ENCODE measurements at regions not wholly inside any gene's neighbourhood (a gene's known extent, or its start where the extent isn't known, plus 50 kb on each side); places are given as distances from the start of the nearest gene placed in this dataset.

DNA sequence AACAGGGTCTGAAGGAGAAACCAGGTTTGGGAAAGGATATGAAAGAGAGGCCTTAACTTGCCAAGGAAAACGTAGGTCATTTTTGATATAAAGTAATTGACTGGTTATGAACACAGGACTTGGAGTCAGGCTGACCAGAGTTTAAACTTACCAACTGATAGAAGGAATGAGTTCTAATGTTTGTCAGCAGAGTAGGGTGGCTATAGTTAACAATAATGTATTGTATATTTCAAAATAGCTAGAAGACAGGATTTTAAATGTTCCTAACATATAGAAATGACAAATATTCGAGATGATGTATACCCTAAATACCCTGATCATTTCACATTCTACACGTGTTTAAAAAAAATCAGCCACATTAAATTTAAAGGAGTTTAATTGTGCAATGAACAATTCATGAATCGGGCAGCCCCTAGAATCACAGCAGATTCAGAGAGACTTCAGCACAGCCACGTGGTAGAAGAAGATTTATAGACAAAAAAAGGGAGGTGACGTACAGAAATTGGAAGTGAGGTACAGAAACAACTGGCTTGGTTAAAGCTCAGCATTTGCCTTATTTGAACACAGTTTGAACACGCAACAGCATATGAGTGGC is 52.5 kb upstream of the PLEKHG7 start:
- no peak for TF ChIP-seq POLR2AphosphoS5 (IDR thresholded peaks at IDR 0.05; ENCODE audit: borderline replicate concordance, low read depth, low read length)
- no peak for TF ChIP-seq EZH2 (IDR thresholded peaks at IDR 0.05)
- no peak for TF ChIP-seq FOXP2 (optimal IDR thresholded peaks at IDR 0.05; ENCODE audit: control extremely low read depth, extremely low read length, insufficient read depth)
